GM12865 (cell line): ENCODE measurements at regions not wholly inside any gene's neighbourhood (a gene's known extent, or its start where the extent isn't known, plus 50 kb on each side); places are given as distances from the start of the nearest gene placed in this dataset.

ENCODE experiments used
- DNase-seq: peaks from one replicate; pipeline ENCODE4 v3.0.0; 2010; ENCODE audit warnings: low read depth
- H3K4me3 ChIP-seq: 2 replicates; pipeline ENCODE4 v1.5.1; 2011; ENCODE audit warnings: mild to moderate bottlenecking, low read depth, low read length, control low read depth
- TF ChIP-seq, protein P1 (sequence below): IDR thresholded peaks from 2 replicates; pipeline ENCODE4 v1.5.1; 2011; ENCODE audit warnings: low read length, control low read depth, low read depth, inconsistent platforms; ENCODE audit not compliant: insufficient read depth; ENCODE audit errors: missing control alignments

- no peak overlapping the region for H3K4me3 ChIP-seq
- DNase-seq: no peak
- TF ChIP-seq, protein P1, sequence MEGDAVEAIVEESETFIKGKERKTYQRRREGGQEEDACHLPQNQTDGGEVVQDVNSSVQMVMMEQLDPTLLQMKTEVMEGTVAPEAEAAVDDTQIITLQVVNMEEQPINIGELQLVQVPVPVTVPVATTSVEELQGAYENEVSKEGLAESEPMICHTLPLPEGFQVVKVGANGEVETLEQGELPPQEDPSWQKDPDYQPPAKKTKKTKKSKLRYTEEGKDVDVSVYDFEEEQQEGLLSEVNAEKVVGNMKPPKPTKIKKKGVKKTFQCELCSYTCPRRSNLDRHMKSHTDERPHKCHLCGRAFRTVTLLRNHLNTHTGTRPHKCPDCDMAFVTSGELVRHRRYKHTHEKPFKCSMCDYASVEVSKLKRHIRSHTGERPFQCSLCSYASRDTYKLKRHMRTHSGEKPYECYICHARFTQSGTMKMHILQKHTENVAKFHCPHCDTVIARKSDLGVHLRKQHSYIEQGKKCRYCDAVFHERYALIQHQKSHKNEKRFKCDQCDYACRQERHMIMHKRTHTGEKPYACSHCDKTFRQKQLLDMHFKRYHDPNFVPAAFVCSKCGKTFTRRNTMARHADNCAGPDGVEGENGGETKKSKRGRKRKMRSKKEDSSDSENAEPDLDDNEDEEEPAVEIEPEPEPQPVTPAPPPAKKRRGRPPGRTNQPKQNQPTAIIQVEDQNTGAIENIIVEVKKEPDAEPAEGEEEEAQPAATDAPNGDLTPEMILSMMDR: no peak
Measured at GRCh38 chr5:135193213-135194125, 159.4 kb upstream of the PITX1 start.

- H3K4me3 ChIP-seq: no peak overlapping the region
- TF ChIP-seq, protein P1: no peak
- no peak for DNase-seq
Measured at GRCh38 chr5:135192351-135192750, 158.3 kb upstream of the PITX1 start.

DNA sequence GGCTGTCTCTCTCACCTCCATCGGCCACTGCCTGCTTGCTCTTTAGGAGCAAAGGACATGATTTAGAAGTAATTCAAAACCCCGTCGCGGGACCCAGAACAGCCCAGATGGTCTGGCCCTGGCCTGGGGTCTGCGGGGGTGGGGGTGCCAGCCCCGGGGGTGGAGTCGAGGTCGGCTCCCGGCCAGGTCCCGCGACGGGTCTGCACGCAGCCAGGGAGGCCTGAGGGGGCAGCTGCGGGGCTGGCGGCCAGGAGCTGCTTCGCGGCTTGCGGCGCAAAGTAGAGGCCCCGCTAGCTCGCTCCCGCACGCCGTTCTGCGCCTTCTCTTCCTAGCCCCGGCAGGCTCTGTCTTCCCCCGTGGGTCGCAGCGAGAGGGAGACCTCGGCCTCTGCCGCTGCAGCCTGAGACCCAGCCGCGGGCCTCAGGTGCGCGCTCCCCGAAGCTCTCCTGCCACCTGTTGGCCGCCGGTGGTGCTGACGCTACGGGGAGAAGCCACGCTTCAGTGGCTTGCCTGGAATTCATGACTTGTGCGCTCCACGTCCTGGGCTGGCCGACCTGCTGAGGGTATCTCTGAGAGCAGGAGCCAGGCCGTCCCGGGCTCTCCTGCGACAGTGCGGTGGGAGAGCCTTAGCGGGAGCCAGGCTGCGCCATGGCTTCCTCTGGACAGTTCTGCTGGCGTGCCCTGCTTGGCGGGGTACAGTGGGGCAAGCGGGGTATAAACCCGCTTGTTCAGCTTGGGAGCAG, 157.2 kb upstream of the PITX1 start:
- DNase-seq: peak; percentile 65
- TF ChIP-seq, protein P1: peak; percentile 89
- no peak overlapping the region for H3K4me3 ChIP-seq

DNA sequence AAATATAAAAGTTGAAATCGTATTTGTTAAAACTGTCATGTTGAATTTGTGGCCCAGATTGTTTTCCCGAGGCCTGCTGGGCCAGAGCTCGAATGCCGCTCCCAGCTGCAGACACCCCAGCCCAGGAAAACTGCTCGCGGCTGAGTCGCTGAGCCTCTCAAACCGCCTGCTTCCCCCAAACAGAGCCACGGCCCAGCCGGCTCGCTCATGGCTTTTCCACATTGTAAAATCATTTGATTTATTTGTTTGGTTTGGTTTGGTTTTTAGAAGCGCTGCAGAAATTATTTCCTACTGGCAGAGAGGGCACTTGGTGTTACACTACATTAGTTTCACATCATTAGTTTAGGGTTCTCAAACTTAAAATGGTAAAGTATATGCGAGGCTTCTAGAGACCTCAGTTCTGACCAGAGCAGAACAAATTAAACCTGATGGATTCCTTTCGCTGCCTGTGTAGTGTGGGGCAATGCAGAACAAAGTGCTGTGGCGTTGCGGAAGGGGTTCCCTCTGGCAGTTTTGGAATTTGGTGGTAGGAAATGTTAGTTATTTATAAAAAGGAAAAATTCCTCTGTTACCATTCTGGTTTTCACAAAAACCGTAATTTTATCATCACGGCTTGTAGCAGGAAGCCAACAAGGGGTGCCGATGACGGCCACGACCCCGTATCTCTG, 156.5 kb upstream of the PITX1 start:
- TF ChIP-seq, protein P1: no peak
- no peak for DNase-seq

GRCh38 chr5:135189024-135189423, 155.0 kb upstream of the PITX1 start:
- TF ChIP-seq, protein P1: no peak
- H3K4me3 ChIP-seq: no peak overlapping the region
- DNase-seq: no peak

More for the DNA sequence above, 156.5 kb upstream of the PITX1 start:
- no peak overlapping the region for H3K4me3 ChIP-seq

DNA sequence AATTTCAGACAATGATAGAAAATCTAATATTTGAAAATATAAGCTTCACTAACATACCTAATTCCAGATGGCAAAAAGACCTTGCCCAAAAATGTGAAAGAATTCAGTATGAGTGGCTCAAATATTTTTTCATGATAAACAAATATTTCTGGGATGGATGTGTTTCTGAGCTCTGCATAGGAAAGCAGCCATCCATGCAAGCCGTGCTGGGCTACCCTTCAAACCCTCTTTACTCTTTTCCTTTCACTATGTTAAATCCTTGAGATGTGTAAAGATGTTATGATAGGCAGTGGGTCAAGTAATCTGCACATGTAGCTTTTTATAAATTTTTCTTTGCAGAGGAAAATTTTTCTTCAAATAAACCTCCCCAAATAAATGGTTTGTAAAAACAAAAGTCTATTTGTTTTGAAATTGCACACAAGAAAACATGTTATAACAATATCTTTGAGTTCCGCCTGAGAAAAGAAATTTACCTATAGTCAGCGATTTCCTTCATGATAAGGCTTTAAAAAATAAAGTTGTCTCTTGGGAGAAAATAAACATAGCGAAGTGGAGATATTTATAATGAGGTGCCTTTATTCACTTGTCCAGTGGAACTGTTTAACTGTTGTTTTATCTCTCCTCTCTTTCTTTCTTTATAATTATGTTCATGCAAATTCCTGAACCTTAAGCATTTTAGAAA, 154.3 kb upstream of the PITX1 start:
- H3K4me3 ChIP-seq: no peak overlapping the region
- no peak for DNase-seq
- TF ChIP-seq, protein P1: no peak
